ENCODE measurements at regions not wholly inside any gene's neighbourhood (a gene's known extent, or its start where the extent isn't known, plus 50 kb on each side); places are given as distances from the start of the nearest gene placed in this dataset.

- TF ChIP-seq CTCF (IDR thresholded peaks at IDR 0.05) = no peak
- TF ChIP-seq POLR2A (IDR thresholded peaks at IDR 0.05) = no peak
Measured at GRCh38 chr22:47369431-47370015, 607.1 kb downstream of the TBC1D22A start.

Data from heart left ventricle (tissue), 13 donors.